Sciatic nerve (tissue), 2 donors: ENCODE measurements at regions not wholly inside any gene's neighbourhood (a gene's known extent, or its start where the extent isn't known, plus 50 kb on each side); places are given as distances from the start of the nearest gene placed in this dataset.
"Not testable (repeated sequence)": the region's sequence is repeated elsewhere in the genome, so short reads cannot be mapped to it uniquely, and the experiment has no call there.

Experiments
- ATAC-seq: fragments of 200-7000 bp; cut with Tn5 transposase; one replicate; pipeline ENCODE4 v1.9.1; 2020; ENCODE audit warnings: mild to moderate bottlenecking, moderate library complexity
- DNase-seq: peaks from one replicate; pipeline ENCODE4 v3.0.0-alpha.2; 2020; ENCODE audit warnings: low spot score
- intact Hi-C: fragments of 100-400 bp; cut with DNase I; formaldehyde crosslinking; loops from one replicate; pipeline ENCODE4 v1.14.2; 2022
- donor health status: DM: no; HTN: no; CAD: no.
- donor health status: DM: no; HTN: no; CAD: no.

- intact Hi-C loops = no loop called here
- DNase-seq (no peak), ATAC-seq (no peak)
Observed at GRCh38 chr6:115873901-115874300, 186.8 kb downstream of the FRK start.

- intact Hi-C loops = no loop called here
- DNase-seq (no peak), ATAC-seq (no peak)
Observed at GRCh38 chr6:115870464-115870863, 190.2 kb downstream of the FRK start.

GRCh38 chr6:115865914-115866313 is 194.8 kb downstream of the FRK start:
- DNase-seq (no peak), ATAC-seq (no peak)
- intact Hi-C loops = no loop called here

GRCh38 chr6:115863211-115863610 is 197.5 kb downstream of the FRK start:
- ATAC-seq (no peak), DNase-seq (no peak)
- intact Hi-C loops = no loop called here

GRCh38 chr6:115861658-115862057 is 199.0 kb downstream of the FRK start:
- DNase-seq, intact Hi-C loops, ATAC-seq: not testable (repeated sequence)

- intact Hi-C loops, ATAC-seq, DNase-seq: not testable (repeated sequence)
Observed at GRCh38 chr6:115859577-115859976, 201.1 kb downstream of the FRK start.

- no peak for DNase-seq
- ATAC-seq = no peak
- intact Hi-C loops = no loop called here
Observed at GRCh38 chr6:115854866-115855665, 205.6 kb downstream of the FRK start.

GRCh38 chr6:115847671-115848070 is 213.0 kb downstream of the FRK start:
- intact Hi-C loops = no loop called here
- ATAC-seq = no peak

GRCh38 chr6:115843945-115844344 is 216.7 kb downstream of the FRK start:
- intact Hi-C loops = no loop called here
- ATAC-seq (no peak), DNase-seq (no peak)

More at GRCh38 chr6:115847671-115848070, 213.0 kb downstream of the FRK start:
- DNase-seq = no peak

GRCh38 chr6:115842338-115842737 is 218.4 kb downstream of the FRK start:
- ATAC-seq (no peak), DNase-seq (no peak)
- intact Hi-C loops = no loop called here

GRCh38 chr6:115839583-115840181 is 221.0 kb downstream of the FRK start:
- ATAC-seq = no peak
- intact Hi-C loops = no loop called here
- no peak for DNase-seq

GRCh38 chr6:115838763-115839401 is 221.8 kb downstream of the FRK start:
- intact Hi-C loops = no loop called here
- no peak for DNase-seq
- no peak for ATAC-seq

- DNase-seq (no peak), ATAC-seq (no peak)
- intact Hi-C loops = no loop called here
Observed at GRCh38 chr6:115838216-115838615, 222.5 kb downstream of the FRK start.

- intact Hi-C loops, ATAC-seq, DNase-seq: not testable (repeated sequence)
Observed at GRCh38 chr6:115836374-115836773, 224.3 kb downstream of the FRK start.

GRCh38 chr6:115835314-115835713 is 225.4 kb downstream of the FRK start:
- intact Hi-C loops = no loop called here
- DNase-seq (no peak), ATAC-seq (no peak)

GRCh38 chr6:115834542-115834941 is 226.1 kb downstream of the FRK start:
- DNase-seq, intact Hi-C loops, ATAC-seq: not testable (repeated sequence)

GRCh38 chr6:115832786-115833185 is 227.9 kb downstream of the FRK start:
- intact Hi-C loops = no loop called here
- no peak for ATAC-seq

GRCh38 chr6:115832186-115832585 is 228.5 kb downstream of the FRK start:
- intact Hi-C loops = no loop called here
- no peak for ATAC-seq
- no peak for DNase-seq

More at GRCh38 chr6:115832786-115833185, 227.9 kb downstream of the FRK start:
- no peak for DNase-seq

- DNase-seq = no peak
- intact Hi-C loops = no loop called here
- ATAC-seq = no peak
Observed at GRCh38 chr6:115830895-115831294, 229.8 kb downstream of the FRK start.

- DNase-seq (no peak), ATAC-seq (no peak)
- intact Hi-C loops = no loop called here
Observed at GRCh38 chr6:115821798-115822197, 238.9 kb downstream of the FRK start.
